ENCODE measurements at regions not wholly inside any gene's neighbourhood (a gene's known extent, or its start where the extent isn't known, plus 50 kb on each side); places are given as distances from the start of the nearest gene placed in this dataset.

DNA sequence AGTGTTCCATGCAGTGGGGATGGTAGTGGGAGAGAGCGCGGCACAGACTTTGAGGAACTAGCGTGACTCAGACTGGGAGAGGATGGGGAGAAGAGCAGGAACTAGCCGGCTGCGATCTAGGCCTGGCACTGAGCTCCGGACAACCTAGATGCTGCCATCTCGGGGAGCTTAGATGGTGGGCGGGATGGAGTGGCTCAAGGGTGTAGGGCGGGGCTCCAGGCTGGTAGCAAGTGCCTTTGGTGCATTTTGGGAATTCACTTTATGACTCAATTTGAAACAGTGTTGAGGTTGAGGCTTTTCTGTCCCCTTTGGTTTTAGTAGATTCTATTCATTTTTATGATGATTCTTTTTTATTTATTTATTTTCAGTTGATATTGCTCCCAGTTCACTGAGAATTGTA is 185.3 kb upstream of the GPR26 start:
- TF ChIP-seq, protein P1, sequence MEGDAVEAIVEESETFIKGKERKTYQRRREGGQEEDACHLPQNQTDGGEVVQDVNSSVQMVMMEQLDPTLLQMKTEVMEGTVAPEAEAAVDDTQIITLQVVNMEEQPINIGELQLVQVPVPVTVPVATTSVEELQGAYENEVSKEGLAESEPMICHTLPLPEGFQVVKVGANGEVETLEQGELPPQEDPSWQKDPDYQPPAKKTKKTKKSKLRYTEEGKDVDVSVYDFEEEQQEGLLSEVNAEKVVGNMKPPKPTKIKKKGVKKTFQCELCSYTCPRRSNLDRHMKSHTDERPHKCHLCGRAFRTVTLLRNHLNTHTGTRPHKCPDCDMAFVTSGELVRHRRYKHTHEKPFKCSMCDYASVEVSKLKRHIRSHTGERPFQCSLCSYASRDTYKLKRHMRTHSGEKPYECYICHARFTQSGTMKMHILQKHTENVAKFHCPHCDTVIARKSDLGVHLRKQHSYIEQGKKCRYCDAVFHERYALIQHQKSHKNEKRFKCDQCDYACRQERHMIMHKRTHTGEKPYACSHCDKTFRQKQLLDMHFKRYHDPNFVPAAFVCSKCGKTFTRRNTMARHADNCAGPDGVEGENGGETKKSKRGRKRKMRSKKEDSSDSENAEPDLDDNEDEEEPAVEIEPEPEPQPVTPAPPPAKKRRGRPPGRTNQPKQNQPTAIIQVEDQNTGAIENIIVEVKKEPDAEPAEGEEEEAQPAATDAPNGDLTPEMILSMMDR (IDR thresholded peaks at IDR 0.05): no peak
- Histone ChIP-seq H3K36me3 (ENCODE audit: low read depth) (no peaks in the 10 kb centered on the region), H3K9me3 (no peaks in the 10 kb centered on the region), H3K4me1 (ENCODE audit: low read depth) (no peaks in the 10 kb centered on the region), H3K4me3 (no peak overlapping the region)
- DNase-seq: no peak
- no peak for ATAC-seq
- intact Hi-C loops (cut with DNase I, micrococcal nuclease): no loop called here

DNA sequence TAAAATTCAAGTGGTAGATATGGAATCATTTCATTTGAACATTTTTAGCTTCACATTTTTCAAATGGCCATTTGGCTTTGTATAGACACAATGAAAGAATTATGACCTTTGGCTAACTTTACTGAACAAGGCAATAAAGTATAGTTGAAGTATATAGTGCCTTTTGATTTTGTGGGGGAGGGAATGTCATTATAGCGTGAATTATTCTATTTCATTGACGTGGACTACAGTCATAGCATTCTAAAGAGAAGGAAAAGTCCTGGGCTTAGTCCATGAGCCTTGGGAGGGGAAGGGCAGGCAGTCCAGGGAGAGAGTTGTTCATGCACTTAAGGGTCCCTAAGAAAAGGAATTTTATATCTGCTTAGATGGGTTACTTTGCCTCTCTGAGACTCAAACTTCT is 181.4 kb upstream of the GPR26 start:
- DNase-seq (no peak), ATAC-seq (no peak)
- no peaks in the 10 kb centered on the region for H3K4me1 ChIP-seq (ENCODE audit: low read depth)
- H3K9me3 ChIP-seq: no peaks in the 10 kb centered on the region
- intact Hi-C loops (cut with DNase I, micrococcal nuclease): no loop called here
- H3K4me3 ChIP-seq: no peak overlapping the region
- no peaks in the 10 kb centered on the region for H3K36me3 ChIP-seq (ENCODE audit: low read depth)
- TF ChIP-seq, protein P1 (IDR thresholded peaks at IDR 0.05): no peak

DNA sequence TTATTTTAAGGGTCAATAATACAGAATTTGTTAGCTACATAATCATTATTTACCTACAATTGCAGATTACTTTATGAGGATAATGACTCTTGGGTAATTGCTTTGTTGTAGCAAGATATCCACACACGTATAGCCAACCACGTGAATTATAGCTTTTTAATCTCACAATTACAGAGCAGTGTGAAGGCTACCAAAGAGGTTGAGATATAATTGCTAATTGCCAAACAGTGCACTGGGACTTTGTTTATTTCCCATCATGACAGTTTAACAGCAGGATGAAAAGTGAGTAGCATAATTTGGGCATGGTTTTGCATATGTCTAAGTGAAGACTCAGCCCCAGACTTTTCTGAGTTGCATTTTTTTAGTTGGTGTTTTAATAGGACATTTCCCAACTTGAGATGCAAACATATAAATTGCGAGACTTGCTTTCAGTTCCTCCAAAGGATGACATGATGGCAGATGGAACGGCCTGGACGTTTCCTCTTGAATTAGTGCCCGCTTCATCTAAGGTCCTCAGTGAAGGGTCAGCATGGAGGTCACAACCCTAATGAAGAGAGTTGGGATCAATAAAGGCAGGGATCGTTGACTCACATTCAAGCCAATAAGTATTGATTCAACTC is 180.7 kb upstream of the GPR26 start:
- H3K4me3 ChIP-seq: no peak overlapping the region
- no peak for DNase-seq
- H3K4me1 ChIP-seq (ENCODE audit: low read depth): no peaks in the 10 kb centered on the region
- TF ChIP-seq, protein P1 (IDR thresholded peaks at IDR 0.05): no peak
- no peaks in the 10 kb centered on the region for H3K36me3 ChIP-seq (ENCODE audit: low read depth)
- H3K9me3 ChIP-seq: no peaks in the 10 kb centered on the region
- ATAC-seq: no peak
- intact Hi-C loops (cut with DNase I, micrococcal nuclease): no loop called here

DNA sequence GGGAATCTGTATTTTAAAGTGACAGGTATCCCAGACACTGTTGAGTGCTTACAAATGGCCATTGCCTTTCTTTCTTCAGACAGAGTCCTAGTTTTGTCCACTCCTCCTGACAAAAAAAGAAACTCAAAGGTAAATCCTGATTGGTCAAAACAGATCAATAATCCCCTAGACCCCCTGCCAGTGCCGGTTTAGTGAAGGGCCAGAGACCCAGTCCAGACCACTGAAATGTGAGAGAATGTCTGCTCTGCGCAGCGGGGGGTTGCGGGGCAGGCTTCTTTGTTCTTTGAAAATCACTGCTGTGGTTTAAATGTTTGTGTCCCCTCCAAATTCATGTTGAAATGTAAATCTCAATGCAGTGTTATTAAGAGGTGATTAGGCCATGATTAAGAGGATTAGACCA is 177.7 kb upstream of the GPR26 start:
- no peak for DNase-seq
- no peaks in the 10 kb centered on the region for H3K36me3 ChIP-seq (ENCODE audit: low read depth)
- intact Hi-C loops (cut with DNase I, micrococcal nuclease): no loop called here
- no peak overlapping the region for H3K4me3 ChIP-seq
- no peaks in the 10 kb centered on the region for H3K4me1 ChIP-seq (ENCODE audit: low read depth)
- H3K9me3 ChIP-seq: no peaks in the 10 kb centered on the region
- TF ChIP-seq, protein P1 (IDR thresholded peaks at IDR 0.05): no peak
- ATAC-seq: no peak

DNA sequence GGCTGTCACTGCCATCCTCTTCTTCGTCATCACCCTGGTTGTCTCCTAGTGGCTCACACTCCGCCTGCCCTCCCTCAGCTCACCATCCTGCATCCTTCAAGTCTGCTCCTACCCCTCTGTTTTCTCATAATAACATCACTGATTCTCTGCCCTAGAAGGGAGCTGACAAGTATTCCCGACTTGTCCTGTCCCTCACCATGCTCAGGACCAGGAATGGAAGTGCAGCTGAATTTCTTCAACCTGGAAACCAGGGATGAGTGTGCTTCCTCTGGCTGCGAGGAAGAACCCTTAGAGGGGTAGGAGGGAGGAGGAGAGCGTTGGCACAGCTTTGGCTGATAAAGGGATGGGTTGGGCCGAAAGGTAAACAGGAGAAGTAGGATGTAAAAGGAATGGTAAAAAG is 174.8 kb upstream of the GPR26 start:
- Histone ChIP-seq H3K36me3 (ENCODE audit: low read depth) (no peaks in the 10 kb centered on the region), H3K9me3 (no peaks in the 10 kb centered on the region), H3K4me3 (no peak overlapping the region), H3K4me1 (ENCODE audit: low read depth) (no peaks in the 10 kb centered on the region)
- TF ChIP-seq, protein P1 (IDR thresholded peaks at IDR 0.05): no peak
- DNase-seq (no peak), ATAC-seq (no peak)
- intact Hi-C loops (cut with DNase I, micrococcal nuclease): no loop called here

DNA sequence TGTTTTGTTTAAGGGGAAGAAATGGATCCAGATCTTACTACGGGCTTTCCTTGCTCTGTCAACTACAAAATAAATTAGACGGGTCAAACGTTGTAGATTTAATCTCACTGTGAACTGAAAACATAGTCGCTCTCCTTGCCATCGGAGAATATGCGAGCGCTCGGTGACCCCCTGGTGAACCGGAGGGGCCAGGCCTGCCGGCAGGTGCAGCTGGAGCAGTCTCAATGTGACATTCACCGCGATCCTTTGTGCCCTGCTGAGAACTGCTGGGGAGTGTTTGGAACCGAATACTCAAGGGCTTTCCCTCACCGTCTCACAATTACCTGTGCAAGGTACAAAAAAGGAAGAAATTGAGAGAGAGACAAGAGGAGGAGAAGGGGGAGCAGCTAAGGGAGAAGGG is 174.1 kb upstream of the GPR26 start:
- Histone ChIP-seq H3K9me3 (no peaks in the 10 kb centered on the region), H3K36me3 (ENCODE audit: low read depth) (no peaks in the 10 kb centered on the region), H3K4me3 (no peak overlapping the region), H3K4me1 (ENCODE audit: low read depth) (no peaks in the 10 kb centered on the region)
- TF ChIP-seq, protein P1 (IDR thresholded peaks at IDR 0.05): no peak
- DNase-seq (no peak), ATAC-seq (no peak)
- intact Hi-C loops (cut with DNase I, micrococcal nuclease): no loop called here
